HG02642 (cell line): ENCODE measurements at regions not wholly inside any gene's neighbourhood (a gene's known extent, or its start where the extent isn't known, plus 50 kb on each side); places are given as distances from the start of the nearest gene placed in this dataset.

ENCODE experiments used
- ATAC-seq: cut with Tn5 transposase; IDR thresholded peaks from one replicate; pipeline ENCODE4 v1.9.1; 2021; ENCODE audit warnings: mild to moderate bottlenecking; ENCODE audit not compliant: unreplicated experiment, poor library complexity

DNA sequence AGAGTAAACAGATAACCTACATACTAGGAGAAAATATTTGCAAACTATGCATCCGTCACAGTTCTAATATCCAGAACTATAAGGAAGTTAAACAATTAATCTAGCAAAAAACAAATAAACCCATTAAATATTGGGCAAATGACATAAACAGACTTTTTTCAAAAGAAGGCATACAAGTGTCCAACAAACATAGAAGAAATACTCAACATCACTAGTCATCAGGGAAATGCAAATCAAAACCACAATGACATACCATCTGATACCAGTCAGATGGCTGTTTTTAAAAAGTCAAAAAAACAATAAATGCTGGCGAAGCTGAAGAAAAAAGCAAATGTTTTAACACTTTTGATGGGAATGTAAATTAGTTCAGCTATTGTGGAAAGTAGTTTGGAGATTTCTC lies 1117.7 kb upstream of the MAP3K7 start:
- no peak for ATAC-seq

DNA sequence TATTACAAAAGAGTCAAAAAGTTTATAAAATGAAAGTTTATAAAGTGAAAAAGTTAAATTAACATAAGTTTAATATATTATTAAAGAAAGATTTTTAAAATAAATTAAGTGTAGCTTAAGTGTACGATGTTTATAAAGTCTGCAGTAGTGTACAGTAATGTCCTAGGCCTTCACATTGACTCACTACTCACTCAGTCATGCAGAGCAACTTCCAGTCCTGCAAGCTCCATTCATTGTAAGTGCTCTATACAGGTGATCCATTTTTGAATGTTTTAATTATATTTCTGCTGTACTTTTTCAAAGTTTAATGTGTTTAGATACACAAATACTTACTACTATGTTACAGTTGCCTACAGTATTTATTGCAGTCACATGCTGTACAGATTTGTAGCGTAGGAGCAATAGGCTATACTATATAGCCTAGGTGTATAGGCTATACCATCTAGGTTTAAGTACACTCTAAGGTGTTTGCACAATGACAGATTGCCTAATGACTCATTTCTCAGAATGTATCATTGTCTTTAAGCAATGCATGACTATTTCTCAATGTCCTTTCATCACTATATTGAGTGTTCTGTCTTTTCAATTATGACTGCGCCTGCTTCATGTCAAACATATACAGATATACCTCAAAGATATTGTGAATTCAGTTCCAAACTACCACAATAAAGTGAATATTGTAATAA lies 1110.3 kb upstream of the MAP3K7 start:
- no peak for ATAC-seq

DNA sequence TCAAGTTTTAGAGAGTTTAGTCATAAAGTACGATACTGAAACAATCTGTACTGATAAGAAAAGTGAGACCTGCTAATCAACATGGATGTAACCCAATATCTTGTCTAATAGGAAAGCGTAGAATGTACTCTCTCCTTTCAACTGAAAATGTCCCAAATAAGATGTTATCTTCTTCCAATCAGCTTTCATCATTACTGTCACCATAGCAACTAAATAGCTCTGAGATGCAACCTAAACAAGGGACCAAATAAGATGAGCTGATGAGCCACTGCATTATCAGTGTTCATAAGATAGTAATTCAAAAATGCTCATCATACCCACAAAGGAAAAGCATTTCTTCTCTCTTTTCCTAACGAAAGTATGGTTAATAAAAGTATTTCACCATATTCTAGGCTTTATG lies 1108.3 kb upstream of the MAP3K7 start:
- ATAC-seq = no peak

DNA sequence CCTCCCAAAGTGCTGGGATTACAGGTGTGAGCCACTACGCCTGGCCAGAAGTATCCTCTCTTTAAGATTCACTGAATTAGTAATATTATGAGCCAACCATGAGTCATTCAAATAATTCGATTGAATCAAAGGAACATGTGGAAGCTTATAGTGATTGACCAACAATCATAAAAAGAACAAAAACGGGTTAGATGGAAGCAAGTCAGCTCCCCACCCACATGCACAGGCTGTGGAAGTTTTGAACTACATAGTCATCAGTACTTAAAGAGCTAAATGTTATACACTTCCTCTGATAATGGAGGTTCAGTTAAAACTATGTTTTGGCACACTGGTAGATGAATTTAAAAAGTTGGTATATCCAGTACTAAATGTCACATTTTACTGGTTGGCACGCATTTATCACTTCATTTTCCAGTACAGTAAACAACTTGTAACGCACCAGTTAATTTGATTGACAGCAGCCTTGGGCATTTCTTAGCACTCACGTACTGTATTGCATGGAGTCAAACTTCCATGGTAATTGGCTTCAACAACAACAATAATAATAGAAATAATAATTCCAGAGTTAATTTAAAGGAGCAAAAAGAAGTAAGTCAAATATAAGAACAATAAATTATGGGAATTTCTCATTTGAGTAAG lies 1107.3 kb upstream of the MAP3K7 start:
- ATAC-seq = no peak

GRCh38 chr6:91691449-91691848 lies 1104.6 kb upstream of the MAP3K7 start:
- ATAC-seq = no peak

DNA sequence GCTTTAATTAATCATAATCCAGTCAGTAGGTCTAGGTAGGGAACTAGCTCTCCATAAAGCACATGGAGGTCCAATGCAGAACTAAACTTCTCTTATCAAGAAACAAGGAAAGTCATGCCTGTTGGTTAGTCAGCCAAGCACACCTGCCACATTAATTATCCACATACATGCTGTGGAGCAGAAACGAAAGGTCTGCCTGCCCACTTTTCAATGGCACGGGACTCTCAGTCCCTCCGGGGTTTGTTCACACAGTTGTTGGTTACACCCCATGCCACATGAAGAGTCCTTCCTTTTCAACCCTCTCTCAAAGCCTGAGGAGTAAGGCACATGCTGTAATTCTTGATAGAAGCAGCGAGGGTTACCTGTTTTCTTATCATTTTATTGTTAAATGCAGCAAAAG lies 1096.4 kb upstream of the MAP3K7 start:
- no peak for ATAC-seq

GRCh38 chr6:91681296-91681695 lies 1094.4 kb upstream of the MAP3K7 start:
- ATAC-seq = no peak

- ATAC-seq = no peak
These were observed 1092.0 kb upstream of the MAP3K7 start for GRCh38 chr6:91678679-91679446.

GRCh38 chr6:91672201-91672600 lies 1085.3 kb upstream of the MAP3K7 start:
- no peak for ATAC-seq

DNA sequence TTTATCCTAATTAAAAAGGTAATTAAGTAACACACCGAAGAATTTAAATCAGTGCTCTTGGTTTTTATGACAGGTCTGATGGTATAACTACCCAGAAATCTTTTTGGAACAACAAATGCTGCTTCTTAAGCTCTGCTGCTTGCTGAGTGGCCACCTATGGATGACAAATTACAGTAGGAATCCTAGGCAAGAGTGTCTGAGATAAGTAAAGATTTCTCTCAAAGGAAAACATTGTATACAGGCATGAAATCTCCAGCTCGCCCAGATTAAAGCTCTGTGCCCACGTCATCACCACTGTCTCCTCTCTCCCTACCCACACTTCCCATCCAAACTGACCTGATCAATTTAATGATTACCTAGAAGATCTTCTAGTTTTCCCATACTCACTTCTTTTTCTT lies 1083.0 kb upstream of the MAP3K7 start:
- no peak for ATAC-seq

GRCh38 chr6:91669154-91669870 lies 1082.4 kb upstream of the MAP3K7 start:
- no peak for ATAC-seq

DNA sequence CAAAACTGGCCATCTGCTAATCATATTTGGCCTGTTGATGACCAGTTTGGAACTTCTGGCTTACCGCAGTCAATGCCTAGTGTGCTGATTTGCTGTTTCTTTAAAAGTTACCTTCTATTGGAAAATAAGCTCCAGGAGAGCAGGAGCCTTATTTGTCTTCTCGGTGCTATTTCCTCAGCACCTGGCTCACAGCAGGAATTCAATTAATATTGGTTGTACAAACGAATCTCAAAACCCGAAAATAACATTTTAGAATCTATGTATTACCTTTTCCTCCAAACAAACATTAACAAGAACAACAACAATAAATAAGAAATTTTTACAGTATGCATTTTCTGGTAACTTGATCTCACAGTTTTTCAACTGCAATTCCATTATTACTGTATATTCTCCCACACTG lies 1080.7 kb upstream of the MAP3K7 start:
- no peak for ATAC-seq

GRCh38 chr6:91664327-91664959 lies 1077.6 kb upstream of the MAP3K7 start:
- peak; percentile 74 for ATAC-seq

DNA sequence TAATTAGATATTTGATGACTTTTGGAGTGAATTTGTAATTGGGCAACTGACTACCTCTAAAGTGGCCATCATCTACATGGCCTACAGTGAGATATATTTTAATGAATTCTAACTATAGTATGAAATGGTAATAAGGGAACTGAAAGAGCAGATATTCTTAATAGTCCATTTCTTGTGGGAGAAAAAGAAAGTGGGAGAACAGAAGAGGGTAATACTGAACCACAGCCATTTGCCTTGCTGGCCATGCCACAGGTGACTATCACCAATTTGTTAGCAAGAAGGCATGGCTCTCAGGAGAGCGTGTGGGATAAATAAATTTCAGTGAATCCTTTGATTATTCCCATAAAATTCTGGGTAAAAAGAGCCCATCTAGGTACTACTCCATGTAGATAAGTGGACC lies 1074.0 kb upstream of the MAP3K7 start:
- ATAC-seq = no peak

GRCh38 chr6:91659891-91660290 lies 1073.0 kb upstream of the MAP3K7 start:
- no peak for ATAC-seq

GRCh38 chr6:91654793-91655192 lies 1067.9 kb upstream of the MAP3K7 start:
- ATAC-seq = no peak

DNA sequence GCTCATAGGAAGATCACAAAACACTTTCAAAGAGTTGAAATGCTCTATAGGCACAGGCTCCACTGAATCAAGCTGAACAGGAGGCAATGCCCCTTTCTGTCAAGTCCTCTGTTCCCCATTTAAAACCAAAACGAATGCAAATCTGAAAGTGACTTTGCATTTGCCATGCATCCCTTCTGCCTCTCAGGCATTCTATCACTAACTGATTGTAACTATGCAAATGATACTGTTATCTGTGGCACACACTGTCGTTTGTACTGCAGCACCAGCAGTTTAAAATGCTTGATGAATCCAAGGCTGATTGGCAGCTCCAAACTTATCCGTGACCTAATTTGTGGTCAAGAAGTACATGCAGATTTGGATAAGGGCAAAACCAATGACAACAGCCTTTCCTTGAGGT lies 1067.5 kb upstream of the MAP3K7 start:
- no peak for ATAC-seq

DNA sequence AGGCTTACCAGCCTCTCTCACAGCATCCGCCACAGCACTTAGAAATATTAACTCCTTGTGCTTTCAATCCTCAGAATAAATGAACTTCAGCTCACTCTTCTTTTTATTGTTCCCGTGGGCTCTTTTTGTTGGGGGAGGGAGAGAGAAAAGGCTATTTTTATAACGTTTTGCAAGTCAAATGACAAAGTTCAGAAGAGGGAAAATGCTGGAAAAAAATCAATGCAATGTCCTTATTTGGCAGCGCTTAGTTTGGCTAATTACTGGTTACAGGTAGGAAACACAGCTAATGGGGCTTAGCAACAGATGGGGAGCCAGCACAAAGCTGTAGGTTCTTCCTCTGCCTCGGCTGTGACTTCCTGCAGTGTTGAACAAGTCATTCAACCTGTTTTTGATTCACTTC lies 1067.0 kb upstream of the MAP3K7 start:
- no peak for ATAC-seq

- ATAC-seq = no peak
These were observed 1066.3 kb upstream of the MAP3K7 start for GRCh38 chr6:91653076-91653723.

GRCh38 chr6:91646649-91647048 lies 1059.8 kb upstream of the MAP3K7 start:
- no peak for ATAC-seq
